Muscle layer of colon (tissue), 2 donors: ENCODE measurements at regions not wholly inside any gene's neighbourhood (a gene's known extent, or its start where the extent isn't known, plus 50 kb on each side); places are given as distances from the start of the nearest gene placed in this dataset.

Experiments
- H3K27ac ChIP-seq: one replicate; pipeline ENCODE4 v1.7.0; 2013; ENCODE audit warnings: low read depth, mild to moderate bottlenecking, low read length, moderate library complexity
- H3K27me3 ChIP-seq, 2 donors: one replicate each; pipeline ENCODE4 v1.7.0; 2013; ENCODE audit warnings: low read length in 2 of 2, mild to moderate bottlenecking in 2 of 2; ENCODE audit not compliant: insufficient read depth in 2 of 2, control insufficient read depth in 1 of 2
- H3K36me3 ChIP-seq: one replicate; pipeline ENCODE4 v1.7.0; 2013; ENCODE audit warnings: mild to moderate bottlenecking, low read length; ENCODE audit not compliant: insufficient read depth
- H3K4me1 ChIP-seq: one replicate; pipeline ENCODE4 v1.7.0; 2013; ENCODE audit warnings: mild to moderate bottlenecking, low read length; ENCODE audit not compliant: insufficient read depth
- H3K4me3 ChIP-seq, 2 donors: one replicate each; pipeline ENCODE4 v1.7.0; 2013; ENCODE audit warnings: low read length in 2 of 2, low read depth in 1 of 2, mild to moderate bottlenecking in 1 of 2, moderate library complexity in 1 of 2
- H3K9ac ChIP-seq: one replicate; pipeline ENCODE4 v1.7.0; 2013; ENCODE audit warnings: low read length
- H3K9me3 ChIP-seq: one replicate; pipeline ENCODE4 v1.7.0; 2013; ENCODE audit warnings: mild to moderate bottlenecking, low read length
- donor health status: abdominal sarcoma.
- donor health status: Adenocarcinoma of cecum.

- H3K9me3 ChIP-seq: no peaks in the 10 kb centered on the region
- H3K27me3 ChIP-seq: no peaks in the 10 kb centered on the region
- no peak overlapping the region for H3K9ac ChIP-seq
- H3K27ac ChIP-seq: no peak overlapping the region
- H3K4me3 ChIP-seq: no peak overlapping the region
- no peaks in the 10 kb centered on the region for H3K36me3 ChIP-seq
- H3K4me1 ChIP-seq: no peaks in the 10 kb centered on the region
Observed at GRCh38 chr21:27595716-27596115, 628.8 kb upstream of the ADAMTS5 start.

DNA sequence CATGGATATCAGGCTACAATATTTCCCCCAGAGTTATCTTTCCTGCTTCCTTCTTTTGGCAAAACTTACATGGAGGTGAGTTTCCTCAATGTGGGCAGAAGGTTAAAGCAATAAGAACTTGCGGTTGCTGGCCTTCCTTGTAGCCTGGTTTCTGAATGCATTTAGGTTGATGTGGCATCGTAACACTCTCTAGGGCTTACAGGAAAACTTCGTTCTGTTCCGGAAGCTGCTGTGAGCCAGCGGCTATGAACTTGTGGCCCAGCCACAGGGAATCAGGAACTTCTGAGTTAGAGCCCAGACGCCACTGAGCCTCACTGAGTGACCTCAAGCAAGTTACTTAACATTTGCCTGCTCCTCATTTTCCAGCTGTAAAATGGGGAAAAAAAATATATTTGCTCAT is 623.4 kb upstream of the ADAMTS5 start:
- Histone ChIP-seq H3K27ac (no peak overlapping the region), H3K4me3 (no peak overlapping the region), H3K9me3 (no peaks in the 10 kb centered on the region), H3K4me1 (no peaks in the 10 kb centered on the region), H3K36me3 (no peaks in the 10 kb centered on the region), H3K27me3 (no peaks in the 10 kb centered on the region), H3K9ac (no peak overlapping the region)

DNA sequence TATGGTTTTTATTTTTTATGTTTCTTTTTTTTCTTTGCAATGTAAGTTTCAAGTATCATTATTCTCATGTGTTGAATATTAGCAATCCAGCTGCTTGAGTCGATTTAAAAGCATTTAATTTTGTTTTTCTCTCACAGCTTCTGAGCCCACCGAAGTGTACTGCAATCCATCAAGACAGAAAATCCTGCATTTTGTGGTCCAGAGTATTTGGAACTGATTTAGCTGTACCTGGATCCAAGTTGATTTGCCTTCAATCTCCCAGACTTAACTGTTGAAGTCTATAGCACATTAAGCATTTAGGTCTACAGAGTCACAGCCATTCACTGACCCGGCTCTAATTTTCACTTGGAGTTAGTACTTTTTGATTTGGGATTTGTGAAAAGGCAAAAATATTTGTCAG is 622.9 kb upstream of the ADAMTS5 start:
- Histone ChIP-seq H3K4me1 (no peaks in the 10 kb centered on the region), H3K9ac (no peak overlapping the region), H3K4me3 (no peak overlapping the region), H3K27me3 (no peaks in the 10 kb centered on the region), H3K9me3 (no peaks in the 10 kb centered on the region), H3K36me3 (no peaks in the 10 kb centered on the region), H3K27ac (no peak overlapping the region)

DNA sequence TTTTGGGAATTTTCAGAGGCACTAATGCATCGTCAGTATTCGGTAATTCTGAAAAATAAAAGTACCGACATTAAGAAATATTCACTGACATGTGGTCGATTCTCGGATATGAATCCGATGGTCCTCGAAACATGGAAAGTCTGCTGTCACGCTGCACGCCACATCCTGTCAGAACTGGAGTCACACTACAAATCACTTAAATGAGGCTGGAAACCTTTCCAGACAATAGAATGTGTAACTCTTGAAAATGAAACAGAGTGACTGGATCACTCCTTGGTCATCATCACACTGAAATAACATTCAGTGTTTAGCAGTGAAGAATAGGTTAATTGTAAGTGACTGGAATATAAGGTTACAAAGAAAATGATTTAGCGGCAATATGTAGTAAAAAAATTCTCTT is 620.1 kb upstream of the ADAMTS5 start:
- Histone ChIP-seq H3K4me3 (no peak overlapping the region), H3K9ac (no peak overlapping the region), H3K27ac (no peak overlapping the region), H3K27me3 (no peaks in the 10 kb centered on the region), H3K36me3 (no peaks in the 10 kb centered on the region), H3K9me3 (no peaks in the 10 kb centered on the region), H3K4me1 (no peaks in the 10 kb centered on the region)

DNA sequence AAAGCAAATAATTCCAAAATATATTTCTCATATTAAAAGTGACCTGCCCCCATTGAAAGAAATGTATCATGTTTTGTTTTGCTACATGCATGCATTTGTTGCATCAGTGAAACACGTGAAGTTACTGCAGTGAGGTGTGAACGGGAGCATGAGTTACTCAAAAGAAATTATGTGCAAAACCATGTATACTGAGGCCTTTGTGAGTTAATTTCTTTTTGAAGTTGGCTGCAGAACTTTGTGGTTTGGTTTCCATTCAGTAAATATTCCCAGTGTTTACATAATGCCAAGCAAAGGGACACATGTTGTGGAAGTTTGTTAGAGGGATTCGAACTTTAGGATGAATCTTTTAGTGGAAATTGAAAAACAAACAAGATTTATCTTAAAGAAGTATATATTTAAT is 619.4 kb upstream of the ADAMTS5 start:
- Histone ChIP-seq H3K4me1 (no peaks in the 10 kb centered on the region), H3K4me3 (no peak overlapping the region), H3K9ac (no peak overlapping the region), H3K36me3 (no peaks in the 10 kb centered on the region), H3K27ac (no peak overlapping the region), H3K27me3 (no peaks in the 10 kb centered on the region), H3K9me3 (no peaks in the 10 kb centered on the region)

GRCh38 chr21:27584256-27584655 is 617.4 kb upstream of the ADAMTS5 start:
- Histone ChIP-seq H3K4me1 (no peaks in the 10 kb centered on the region), H3K9me3 (no peaks in the 10 kb centered on the region), H3K36me3 (no peaks in the 10 kb centered on the region), H3K27me3 (no peaks in the 10 kb centered on the region), H3K9ac (no peak overlapping the region), H3K4me3 (no peak overlapping the region), H3K27ac (no peak overlapping the region)

DNA sequence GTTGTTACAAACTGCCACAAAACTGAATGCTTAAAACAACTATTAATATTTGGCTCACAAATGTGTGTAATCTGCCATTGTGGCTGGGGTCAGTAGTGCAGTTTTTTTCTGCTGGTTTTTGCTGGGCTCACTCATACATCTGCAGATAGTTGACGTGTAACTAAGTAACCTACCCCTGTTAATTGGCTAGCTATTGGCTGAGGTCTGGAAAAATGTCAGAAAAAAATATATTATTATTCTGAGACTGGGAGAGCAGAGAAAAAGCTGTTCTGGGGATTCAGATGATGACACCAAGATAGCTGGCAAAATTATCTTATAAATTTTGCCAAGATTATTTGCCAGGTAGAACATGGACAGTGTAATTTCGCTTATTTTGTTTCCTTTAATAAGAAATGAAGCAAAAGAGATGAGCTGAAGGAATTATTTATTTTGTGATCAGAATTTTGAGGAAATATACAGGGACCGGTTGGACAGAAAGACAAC is 616.1 kb upstream of the ADAMTS5 start:
- no peaks in the 10 kb centered on the region for H3K4me1 ChIP-seq
- no peak overlapping the region for H3K4me3 ChIP-seq
- H3K9me3 ChIP-seq: no peaks in the 10 kb centered on the region
- no peaks in the 10 kb centered on the region for H3K36me3 ChIP-seq
- H3K27me3 ChIP-seq: no peaks in the 10 kb centered on the region
- no peak overlapping the region for H3K27ac ChIP-seq
- no peak overlapping the region for H3K9ac ChIP-seq

GRCh38 chr21:27582246-27582947 is 615.5 kb upstream of the ADAMTS5 start:
- Histone ChIP-seq H3K27me3 (no peaks in the 10 kb centered on the region), H3K9me3 (no peaks in the 10 kb centered on the region), H3K4me3 (no peak overlapping the region), H3K27ac (no peak overlapping the region), H3K9ac (no peak overlapping the region), H3K36me3 (no peaks in the 10 kb centered on the region), H3K4me1 (no peaks in the 10 kb centered on the region)

- no peak overlapping the region for H3K9ac ChIP-seq
- no peaks in the 10 kb centered on the region for H3K36me3 ChIP-seq
- H3K9me3 ChIP-seq: no peaks in the 10 kb centered on the region
- H3K4me3 ChIP-seq: no peak overlapping the region
- no peaks in the 10 kb centered on the region for H3K27me3 ChIP-seq
- H3K27ac ChIP-seq: no peak overlapping the region
- H3K4me1 ChIP-seq: no peaks in the 10 kb centered on the region
Observed at GRCh38 chr21:27581168-27581567, 614.3 kb upstream of the ADAMTS5 start.

DNA sequence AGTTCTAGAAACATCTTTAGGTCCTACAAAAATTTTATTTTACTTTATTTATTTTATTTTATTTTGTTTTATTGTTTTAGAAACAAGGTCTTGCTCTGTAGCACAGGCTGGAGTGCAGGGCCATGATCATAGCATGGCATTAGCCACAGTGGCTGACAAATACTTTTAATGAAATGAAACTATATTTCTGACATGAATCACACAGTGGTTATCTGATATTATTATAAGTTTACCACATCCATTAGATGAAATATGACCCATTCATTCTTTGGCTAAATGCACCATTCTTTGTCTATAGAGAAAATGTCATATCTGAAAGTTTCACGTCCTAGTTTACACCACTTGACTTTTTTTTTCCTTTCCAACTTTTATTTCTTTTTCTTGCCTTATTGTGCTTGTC is 613.4 kb upstream of the ADAMTS5 start:
- Histone ChIP-seq H3K27me3 (no peaks in the 10 kb centered on the region), H3K9ac (no peak overlapping the region), H3K4me3 (no peak overlapping the region), H3K4me1 (no peaks in the 10 kb centered on the region), H3K27ac (no peak overlapping the region), H3K9me3 (no peaks in the 10 kb centered on the region), H3K36me3 (no peaks in the 10 kb centered on the region)

GRCh38 chr21:27578741-27579265 is 611.9 kb upstream of the ADAMTS5 start:
- Histone ChIP-seq H3K4me3 (no peak overlapping the region), H3K4me1 (no peaks in the 10 kb centered on the region), H3K27ac (no peak overlapping the region), H3K27me3 (no peaks in the 10 kb centered on the region), H3K9ac (no peak overlapping the region), H3K36me3 (no peaks in the 10 kb centered on the region), H3K9me3 (no peaks in the 10 kb centered on the region)

DNA sequence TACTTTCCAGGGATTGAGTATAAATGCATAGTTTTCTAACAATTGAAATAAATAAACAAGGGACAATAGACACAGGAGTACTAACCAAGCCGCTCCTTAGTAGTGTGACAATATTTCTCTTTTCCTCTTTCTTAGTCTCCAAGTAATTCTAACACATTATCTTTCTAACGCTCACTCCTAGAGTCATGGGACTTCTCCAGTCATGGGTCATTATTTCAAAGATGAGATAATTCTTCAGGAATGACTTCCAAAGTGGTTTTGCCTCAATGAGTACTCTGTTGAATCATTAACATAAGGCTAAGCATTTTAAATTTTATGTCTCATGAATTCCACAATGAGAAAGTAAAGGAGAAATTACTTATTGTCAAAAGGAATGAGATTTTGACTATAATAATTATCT is 605.8 kb upstream of the ADAMTS5 start:
- no peak overlapping the region for H3K9ac ChIP-seq
- H3K27ac ChIP-seq: no peak overlapping the region
- H3K36me3 ChIP-seq: no peaks in the 10 kb centered on the region
- no peaks in the 10 kb centered on the region for H3K27me3 ChIP-seq
- no peak overlapping the region for H3K4me3 ChIP-seq
- no peaks in the 10 kb centered on the region for H3K9me3 ChIP-seq
- peaks cover 15% of the 10 kb centered on the region for H3K4me1 ChIP-seq
